Fibroblast of villous mesenchyme (primary cell): ENCODE measurements at regions not wholly inside any gene's neighbourhood (a gene's known extent, or its start where the extent isn't known, plus 50 kb on each side); places are given as distances from the start of the nearest gene placed in this dataset.

ENCODE experiments used
- DNase-seq: peaks from one replicate; pipeline ENCODE4 v3.0.0-alpha.2; 2010; ENCODE audit warnings: low read depth
- H3K4me3 ChIP-seq: 2 replicates; pipeline ENCODE4 v1.5.1; 2011; ENCODE audit warnings: low read depth, mild to moderate bottlenecking, low read length
- TF ChIP-seq, protein P1 (sequence below): IDR thresholded peaks from 2 replicates; pipeline ENCODE4 v1.5.1; 2012; ENCODE audit warnings: low read depth, mild to moderate bottlenecking, low read length; ENCODE audit not compliant: insufficient read depth

DNA sequence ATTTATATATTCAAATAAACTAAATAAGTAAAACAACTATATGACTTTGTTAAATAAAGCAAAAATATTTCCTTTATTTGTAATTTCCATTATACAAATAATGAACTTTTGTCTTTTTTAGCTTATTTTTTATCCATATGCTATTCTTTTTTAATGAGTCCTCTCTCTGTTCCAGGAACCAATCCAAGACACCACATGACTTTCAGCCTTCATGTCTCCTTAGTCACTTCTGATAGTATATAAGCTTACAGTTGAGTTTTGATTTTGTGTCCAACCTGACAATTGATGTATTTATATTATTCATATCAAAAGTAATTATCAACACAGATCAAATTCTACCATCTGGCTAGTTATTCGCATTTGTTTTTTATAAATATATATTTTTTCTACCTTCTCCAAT lies 582.3 kb upstream of the GJE1 start:
- TF ChIP-seq, protein P1, sequence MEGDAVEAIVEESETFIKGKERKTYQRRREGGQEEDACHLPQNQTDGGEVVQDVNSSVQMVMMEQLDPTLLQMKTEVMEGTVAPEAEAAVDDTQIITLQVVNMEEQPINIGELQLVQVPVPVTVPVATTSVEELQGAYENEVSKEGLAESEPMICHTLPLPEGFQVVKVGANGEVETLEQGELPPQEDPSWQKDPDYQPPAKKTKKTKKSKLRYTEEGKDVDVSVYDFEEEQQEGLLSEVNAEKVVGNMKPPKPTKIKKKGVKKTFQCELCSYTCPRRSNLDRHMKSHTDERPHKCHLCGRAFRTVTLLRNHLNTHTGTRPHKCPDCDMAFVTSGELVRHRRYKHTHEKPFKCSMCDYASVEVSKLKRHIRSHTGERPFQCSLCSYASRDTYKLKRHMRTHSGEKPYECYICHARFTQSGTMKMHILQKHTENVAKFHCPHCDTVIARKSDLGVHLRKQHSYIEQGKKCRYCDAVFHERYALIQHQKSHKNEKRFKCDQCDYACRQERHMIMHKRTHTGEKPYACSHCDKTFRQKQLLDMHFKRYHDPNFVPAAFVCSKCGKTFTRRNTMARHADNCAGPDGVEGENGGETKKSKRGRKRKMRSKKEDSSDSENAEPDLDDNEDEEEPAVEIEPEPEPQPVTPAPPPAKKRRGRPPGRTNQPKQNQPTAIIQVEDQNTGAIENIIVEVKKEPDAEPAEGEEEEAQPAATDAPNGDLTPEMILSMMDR: no peak
- no peak overlapping the region for H3K4me3 ChIP-seq
- DNase-seq: no peak

DNA sequence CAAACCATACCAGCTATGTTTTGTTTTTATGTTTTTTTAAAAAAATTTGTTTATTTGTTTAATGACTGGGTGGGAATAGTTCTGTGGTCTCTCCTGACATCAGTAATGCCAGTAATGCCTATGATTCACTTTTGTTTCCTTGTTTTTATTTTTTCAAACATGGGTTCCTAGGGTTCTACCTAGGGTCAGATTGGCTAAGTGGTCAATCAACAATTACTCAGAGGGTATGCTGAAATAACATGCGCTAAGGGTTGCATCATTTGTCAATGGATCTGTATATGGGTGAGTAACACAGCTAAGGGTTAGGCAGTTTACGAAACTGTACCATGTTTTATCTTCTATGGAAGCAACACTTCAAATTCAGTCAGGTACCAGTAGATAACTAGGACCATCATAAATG lies 583.8 kb upstream of the GJE1 start:
- H3K4me3 ChIP-seq: no peak overlapping the region
- DNase-seq: peak; percentile 62
- TF ChIP-seq, protein P1: no peak

DNA sequence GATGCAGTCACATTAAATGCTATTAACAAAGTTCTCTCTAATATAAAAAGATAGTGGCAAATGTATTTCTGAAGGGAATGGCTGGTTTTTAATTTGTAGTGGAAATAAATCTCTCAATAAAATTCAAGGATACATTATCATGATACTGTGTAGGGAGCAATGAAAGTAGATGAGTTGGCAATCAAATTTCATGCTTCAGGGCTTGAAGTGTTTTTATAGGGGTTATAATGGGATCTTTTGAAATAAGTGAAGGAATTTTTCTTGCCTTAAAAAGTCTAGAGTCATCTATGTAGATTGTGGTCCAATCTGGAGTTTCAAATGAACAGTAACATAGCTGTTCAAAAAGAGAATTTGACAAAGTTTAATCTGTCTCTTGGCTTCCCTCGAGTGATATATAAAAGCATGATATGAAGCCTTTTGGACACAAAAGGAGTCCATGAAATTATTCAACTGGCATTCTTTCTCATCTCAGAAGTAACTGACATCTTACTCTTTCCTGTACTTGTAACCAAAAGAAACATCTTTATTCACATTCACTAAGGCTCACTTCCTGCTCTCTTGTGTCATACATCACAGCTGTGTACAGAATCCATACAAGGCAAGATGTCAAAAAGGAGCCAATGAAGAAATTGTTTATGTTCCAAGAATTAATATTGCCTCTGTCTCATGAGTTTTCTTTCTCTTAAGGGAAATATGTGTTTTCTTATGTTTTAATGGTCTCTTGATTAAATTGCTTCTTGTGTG lies 591.0 kb upstream of the GJE1 start:
- peak; percentile 11 for DNase-seq
- TF ChIP-seq, protein P1: no peak

DNA sequence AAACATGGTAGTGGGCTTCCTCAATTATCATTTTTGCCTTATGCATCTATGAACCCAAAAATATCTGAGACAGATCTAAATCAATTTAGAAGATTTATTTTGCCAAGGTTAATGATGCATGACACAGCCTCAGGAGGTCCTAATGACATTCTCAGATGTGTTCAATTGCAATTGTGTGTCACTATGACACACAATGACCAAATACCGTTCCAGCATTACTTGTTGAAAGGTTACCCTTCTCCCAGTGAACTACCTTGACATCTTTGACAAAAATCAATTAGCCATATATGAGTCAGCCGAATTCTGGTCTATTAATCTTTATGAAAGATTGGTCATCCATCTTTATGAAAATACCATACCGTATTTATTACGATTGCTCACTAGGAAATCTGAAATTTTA lies 592.5 kb upstream of the GJE1 start:
- H3K4me3 ChIP-seq: no peak overlapping the region
- TF ChIP-seq, protein P1: no peak
- no peak for DNase-seq

More for the DNA sequence above, 591.0 kb upstream of the GJE1 start:
- H3K4me3 ChIP-seq: no peak overlapping the region

DNA sequence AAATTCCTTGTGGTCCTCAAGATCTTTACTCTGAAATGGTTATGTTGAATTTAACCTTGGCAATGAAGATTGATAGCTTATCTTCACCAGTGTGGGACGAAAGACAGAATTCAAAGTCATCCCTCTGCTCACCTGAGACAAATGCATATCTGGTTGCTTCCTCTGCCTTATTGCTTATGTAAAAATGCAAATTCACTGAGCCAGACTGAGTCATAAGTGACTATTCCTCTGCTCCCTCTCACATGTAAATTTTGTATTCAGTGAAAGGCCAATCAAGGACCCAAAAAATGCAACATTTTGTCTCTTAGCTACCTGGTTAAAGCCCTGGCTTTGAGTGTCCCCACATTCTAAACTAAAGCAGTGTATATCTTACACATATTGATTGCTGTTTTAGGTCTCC lies 593.1 kb upstream of the GJE1 start:
- TF ChIP-seq, protein P1: no peak
- H3K4me3 ChIP-seq: no peak overlapping the region
- no peak for DNase-seq

DNA sequence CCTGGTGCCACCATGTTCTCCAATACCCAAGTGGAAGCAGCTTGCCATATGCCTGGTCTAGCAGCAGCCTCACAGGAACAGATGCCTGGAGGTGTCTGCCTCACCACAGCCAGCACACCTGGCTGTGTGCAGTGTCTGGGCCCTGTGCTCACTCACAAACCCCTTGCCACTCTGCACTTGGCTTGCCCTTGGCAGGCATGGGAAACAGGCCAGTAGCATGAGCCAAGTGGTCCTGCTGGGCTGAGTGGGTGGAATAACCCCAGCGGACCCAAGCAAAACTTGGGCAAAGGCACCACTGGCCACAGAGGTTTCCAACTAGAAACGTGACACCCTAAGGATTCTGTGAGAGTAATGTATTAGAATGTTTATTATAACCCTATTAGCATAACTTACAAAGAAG lies 600.5 kb upstream of the GJE1 start:
- no peak for DNase-seq
- TF ChIP-seq, protein P1: no peak

DNA sequence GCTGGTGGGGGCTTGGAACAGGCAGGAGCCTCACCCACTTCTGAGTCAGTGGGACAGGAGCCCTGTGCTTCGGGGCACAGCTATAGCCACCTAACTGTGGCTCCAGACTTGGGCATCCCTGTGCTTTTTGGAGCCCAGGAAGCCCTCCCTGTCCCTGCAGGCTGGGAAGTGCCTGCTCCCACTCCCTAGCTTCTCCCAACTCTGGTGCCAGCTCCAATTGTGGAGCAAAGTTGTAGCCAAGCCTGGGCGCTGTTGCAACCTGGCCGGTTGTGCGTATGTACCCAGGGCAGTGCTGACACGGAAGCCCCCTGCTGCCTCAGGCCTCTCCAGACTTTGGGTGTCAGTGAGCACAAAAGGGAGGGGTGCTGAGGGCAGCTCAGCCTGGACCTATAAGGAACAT lies 601.7 kb upstream of the GJE1 start:
- H3K4me3 ChIP-seq: no peak overlapping the region
- no peak for DNase-seq
- TF ChIP-seq, protein P1: no peak

More for the DNA sequence above, 600.5 kb upstream of the GJE1 start:
- H3K4me3 ChIP-seq: no peak overlapping the region
